Natural killer cell (primary cell): ENCODE measurements at regions not wholly inside any gene's neighbourhood (a gene's known extent, or its start where the extent isn't known, plus 50 kb on each side); places are given as distances from the start of the nearest gene placed in this dataset.

ENCODE experiments used
- ATAC-seq, 3 donors: fragments of 150-1000 bp in 2 of 3; fragments of 200-7000 bp in 1 of 3; cut with Tn5 transposase; 1 replicate in 1 of 3; 2 replicates in 2 of 3; pipeline ENCODE4 v1.10.0; 2021; ENCODE audit warnings: mild to moderate bottlenecking in 2 of 3, moderate library complexity in 2 of 3
- DNase-seq, 2 donors: peaks; one replicate each; pipeline versions ENCODE4 v3.0.0 to v3.0.0-alpha.2; 2013 to 2021; ENCODE audit warnings: mixed read lengths in 1 of 2
- H3K27ac ChIP-seq: one replicate; pipeline ENCODE4 v1.5.1; 2013; ENCODE audit warnings: mild to moderate bottlenecking, low read length
- H3K27me3 ChIP-seq: one replicate; pipeline ENCODE4 v1.6.1; 2013; ENCODE audit warnings: low read length; ENCODE audit not compliant: control insufficient read depth, insufficient read depth
- H3K36me3 ChIP-seq: one replicate; pipeline ENCODE4 v1.6.1; 2013; ENCODE audit warnings: low read length; ENCODE audit not compliant: control insufficient read depth, insufficient read depth
- H3K4me1 ChIP-seq: one replicate; pipeline ENCODE4 v1.6.1; 2013; ENCODE audit warnings: low read length; ENCODE audit not compliant: control insufficient read depth, insufficient read depth
- H3K4me3 ChIP-seq: one replicate; pipeline ENCODE4 v1.5.1; 2013; ENCODE audit warnings: low read length
- H3K9me3 ChIP-seq: one replicate; pipeline ENCODE4 v1.6.1; 2013; ENCODE audit warnings: low read length; ENCODE audit not compliant: control insufficient read depth, insufficient read depth
- H3K27ac Mint-ChIP-seq, 2 donors: one replicate each; pipeline ENCODE4 v1.8.0; 2022; ENCODE audit warnings: mild to moderate bottlenecking in 2 of 2, mixed read lengths in 2 of 2, moderate library complexity in 1 of 2
- H3K27me3 Mint-ChIP-seq, 2 donors: one replicate each; pipeline ENCODE4 v1.8.0; 2022; ENCODE audit warnings: low read depth in 2 of 2, mixed read lengths in 2 of 2
- H3K36me3 Mint-ChIP-seq: one replicate; pipeline ENCODE4 v1.8.0; 2022; ENCODE audit warnings: mixed read lengths
- H3K4me1 Mint-ChIP-seq, 2 donors: one replicate each; pipeline ENCODE4 v1.8.0; 2022; ENCODE audit warnings: mixed read lengths in 2 of 2
- H3K4me3 Mint-ChIP-seq: one replicate; pipeline ENCODE4 v1.8.0; 2022; ENCODE audit warnings: mild to moderate bottlenecking, moderate library complexity, mixed read lengths
- H3K9me3 Mint-ChIP-seq, 2 donors: one replicate each; pipeline ENCODE4 v1.8.0; 2022; ENCODE audit warnings: mixed read lengths in 2 of 2
- WGBS: methylation state at CpG from one replicate; pipeline ENCODE4 v1.1.7; 2013; ENCODE audit warnings: missing lambda C conversion rate; ENCODE audit not compliant: insufficient coverage; 5-methylcytosine and 5-hydroxymethylcytosine counted together
- intact Hi-C: fragments of 100-400 bp; cut with micrococcal nuclease; formaldehyde crosslinking; loops from one replicate; pipeline ENCODE4 v1.14.2; 2022
- TF ChIP-seq, protein P1 (sequence below): fragments of 200-600 bp; IDR thresholded peaks from one replicate; pipeline ENCODE4 v1.8.0; 2022; ENCODE audit warnings: antibody characterized with exemption

DNA sequence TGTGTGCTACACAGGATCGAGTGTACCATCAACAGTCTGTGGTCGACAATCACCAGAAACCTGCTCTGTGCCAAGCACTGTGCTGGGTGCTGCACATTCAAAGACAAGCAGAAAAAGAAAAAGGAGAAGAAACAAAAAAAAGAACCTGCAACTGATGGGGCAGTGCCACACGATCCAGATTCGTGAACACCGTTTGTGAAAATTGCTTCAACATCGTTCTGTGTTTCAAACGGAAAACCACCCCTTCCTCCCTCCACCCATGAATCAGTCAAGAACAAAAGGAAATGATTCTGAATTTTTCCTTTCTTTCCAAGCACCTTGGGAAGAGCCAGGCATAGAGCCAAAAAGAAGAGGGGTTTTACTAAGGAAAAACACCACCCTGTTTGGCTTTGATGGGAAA lies 129.2 kb upstream of the ARID1B start:
- intact Hi-C loops, result no loop called here
- H3K4me1 ChIP-seq, result no peaks in the 10 kb centered on the region
- no peaks in the 10 kb centered on the region for H3K36me3 Mint-ChIP-seq
- no peaks in the 10 kb centered on the region for H3K36me3 ChIP-seq
- ATAC-seq (no peak), DNase-seq (no peak)
- H3K4me3 Mint-ChIP-seq, result no peak overlapping the region
- H3K4me3 ChIP-seq, result no peak overlapping the region
- H3K27me3 ChIP-seq, result peaks cover 2% of the 10 kb centered on the region
- peaks cover 31 to 56% of the 10 kb centered on the region in 2 donors for H3K27me3 Mint-ChIP-seq
- WGBS, result 3% methylated on average over 7 of the region's 7 CpGs
- H3K9me3 Mint-ChIP-seq, result no peaks in the 10 kb centered on the region
- H3K27ac Mint-ChIP-seq, result no peak overlapping the region
- no peak overlapping the region for H3K27ac ChIP-seq
- no peaks in the 10 kb centered on the region for H3K9me3 ChIP-seq
- H3K4me1 Mint-ChIP-seq, result peaks cover 12 to 13% of the 10 kb centered on the region in 2 donors
- TF ChIP-seq, protein P1, sequence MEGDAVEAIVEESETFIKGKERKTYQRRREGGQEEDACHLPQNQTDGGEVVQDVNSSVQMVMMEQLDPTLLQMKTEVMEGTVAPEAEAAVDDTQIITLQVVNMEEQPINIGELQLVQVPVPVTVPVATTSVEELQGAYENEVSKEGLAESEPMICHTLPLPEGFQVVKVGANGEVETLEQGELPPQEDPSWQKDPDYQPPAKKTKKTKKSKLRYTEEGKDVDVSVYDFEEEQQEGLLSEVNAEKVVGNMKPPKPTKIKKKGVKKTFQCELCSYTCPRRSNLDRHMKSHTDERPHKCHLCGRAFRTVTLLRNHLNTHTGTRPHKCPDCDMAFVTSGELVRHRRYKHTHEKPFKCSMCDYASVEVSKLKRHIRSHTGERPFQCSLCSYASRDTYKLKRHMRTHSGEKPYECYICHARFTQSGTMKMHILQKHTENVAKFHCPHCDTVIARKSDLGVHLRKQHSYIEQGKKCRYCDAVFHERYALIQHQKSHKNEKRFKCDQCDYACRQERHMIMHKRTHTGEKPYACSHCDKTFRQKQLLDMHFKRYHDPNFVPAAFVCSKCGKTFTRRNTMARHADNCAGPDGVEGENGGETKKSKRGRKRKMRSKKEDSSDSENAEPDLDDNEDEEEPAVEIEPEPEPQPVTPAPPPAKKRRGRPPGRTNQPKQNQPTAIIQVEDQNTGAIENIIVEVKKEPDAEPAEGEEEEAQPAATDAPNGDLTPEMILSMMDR, result no peak

DNA sequence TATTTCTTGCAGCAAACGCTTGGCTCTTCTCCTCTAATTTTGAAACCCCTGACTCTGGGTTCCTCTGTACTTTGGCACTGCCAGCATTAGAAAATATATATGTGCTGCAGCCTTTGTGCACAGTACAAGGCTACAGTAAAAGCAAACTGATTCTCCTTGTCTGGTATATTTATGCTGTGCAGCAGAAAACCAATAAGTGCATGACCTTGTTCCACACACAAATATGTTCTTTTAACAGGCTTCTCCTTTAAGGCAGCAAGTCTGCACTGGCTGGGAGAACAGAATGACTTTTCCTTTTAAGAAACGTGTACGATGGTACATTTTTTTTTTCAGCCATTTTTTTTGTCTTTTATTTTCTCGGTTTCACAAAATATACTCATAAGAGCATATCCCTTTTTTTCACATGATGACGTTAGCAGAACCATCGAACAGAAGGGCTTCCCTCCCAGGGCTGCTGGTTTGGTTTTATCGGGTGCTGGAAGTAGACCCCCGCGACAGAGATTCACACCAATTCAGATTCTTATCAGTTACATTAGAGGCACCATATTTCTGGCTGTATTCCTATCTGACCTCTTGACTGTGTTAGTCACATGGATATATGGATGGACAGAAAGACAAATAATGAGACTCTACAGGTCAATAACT lies 129.9 kb upstream of the ARID1B start:
- WGBS, result 20% methylated on average over 7 of the region's 9 CpGs
- intact Hi-C loops, result no loop called here
- TF ChIP-seq, protein P1, result no peak

DNA sequence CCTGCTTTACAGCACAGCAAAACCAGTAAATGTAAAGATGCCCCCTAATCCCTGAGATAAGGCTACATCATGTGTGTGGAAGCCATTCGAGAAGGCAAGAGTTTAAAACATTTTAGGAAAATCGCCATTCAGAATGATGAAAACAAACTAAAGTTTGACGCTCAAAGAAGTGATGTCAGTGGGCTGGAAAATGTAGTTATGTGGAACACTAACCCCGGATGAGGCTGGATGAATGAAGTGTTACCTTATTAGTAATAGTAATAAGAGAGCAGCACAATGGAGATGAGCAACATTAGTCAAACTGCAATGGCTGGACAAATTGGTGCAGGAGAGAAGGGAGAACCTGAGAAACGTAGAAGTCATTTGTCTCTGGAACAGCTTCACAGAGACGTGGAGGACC lies 130.7 kb upstream of the ARID1B start:
- H3K27ac ChIP-seq, result no peak overlapping the region
- intact Hi-C loops, result no loop called here
- no peak overlapping the region for H3K27ac Mint-ChIP-seq

More for the DNA sequence above, 129.9 kb upstream of the ARID1B start:
- Histone ChIP-seq H3K27me3 (peaks cover 2% of the 10 kb centered on the region), H3K36me3 (no peaks in the 10 kb centered on the region), H3K9me3 (no peaks in the 10 kb centered on the region), H3K27ac (no peak overlapping the region), H3K4me1 (no peaks in the 10 kb centered on the region), H3K4me3 (no peak overlapping the region)
- ATAC-seq (no peak), DNase-seq (no peak)
- no peak overlapping the region for H3K27ac Mint-ChIP-seq
- H3K36me3 Mint-ChIP-seq, result no peaks in the 10 kb centered on the region
- peaks cover 31 to 58% of the 10 kb centered on the region in 2 donors for H3K27me3 Mint-ChIP-seq
- H3K4me3 Mint-ChIP-seq, result no peak overlapping the region
- H3K4me1 Mint-ChIP-seq, result peaks cover 12 to 13% of the 10 kb centered on the region in 2 donors
- H3K9me3 Mint-ChIP-seq, result no peaks in the 10 kb centered on the region

More for the DNA sequence above, 130.7 kb upstream of the ARID1B start:
- Histone ChIP-seq H3K27me3 (peaks cover 2% of the 10 kb centered on the region), H3K4me3 (no peak overlapping the region), H3K36me3 (no peaks in the 10 kb centered on the region), H3K4me1 (no peaks in the 10 kb centered on the region), H3K9me3 (no peaks in the 10 kb centered on the region)
- Mint-ChIP-seq H3K4me3 (no peak overlapping the region), H3K27me3 (peaks cover 31 to 58% of the 10 kb centered on the region in 2 donors), H3K9me3 (no peaks in the 10 kb centered on the region), H3K36me3 (no peaks in the 10 kb centered on the region), H3K4me1 (peaks cover 12 to 13% of the 10 kb centered on the region in 2 donors)
- TF ChIP-seq, protein P1, result no peak
- WGBS, result 84% methylated on average over 6 of the region's 6 CpGs
- no peak for DNase-seq
- no peak for ATAC-seq
